NCI-H187 (cell line): ENCODE measurements at regions not wholly inside any gene's neighbourhood (a gene's known extent, or its start where the extent isn't known, plus 50 kb on each side); places are given as distances from the start of the nearest gene placed in this dataset.
"Not testable (repeated sequence)": the region's sequence is repeated elsewhere in the genome, so short reads cannot be mapped to it uniquely, and the experiment has no call there.

Source experiments
- DNase-seq, 2 experiments: peaks; one replicate each; lab custom pipeline; 2025; lab: John Stamatoyannopoulos, UW

GRCh38 chr1:101483982-101484688 lies 247.3 kb downstream of the S1PR1 start:
- DNase-seq: no peak

- DNase-seq: no peak
Measured at GRCh38 chr1:101484689-101485338, 248.0 kb downstream of the S1PR1 start.

- DNase-seq: no peak
Measured at GRCh38 chr1:101485712-101486111, 248.9 kb downstream of the S1PR1 start.

DNA sequence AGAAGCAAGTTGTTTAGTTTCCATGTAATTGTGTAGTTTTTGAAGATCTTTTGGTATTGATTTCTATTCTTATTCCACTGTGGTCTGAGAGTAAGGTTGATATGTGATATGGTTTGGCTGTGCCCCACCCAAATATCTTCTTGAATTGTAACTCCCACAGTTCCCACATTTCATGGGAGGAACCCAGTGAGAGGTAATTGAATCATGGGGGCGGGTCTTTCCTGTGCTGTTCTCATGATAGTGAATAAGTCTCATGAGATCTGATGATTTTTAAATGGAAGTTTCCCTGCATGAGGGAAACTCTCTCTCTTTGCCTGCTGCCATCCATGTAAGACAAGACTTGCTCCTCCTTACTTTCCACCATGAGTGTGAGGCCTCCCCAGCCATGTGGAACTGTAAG lies 255.3 kb downstream of the S1PR1 start:
- not testable (repeated sequence) for DNase-seq

- DNase-seq: not testable (repeated sequence)
Measured at GRCh38 chr1:101493920-101494319, 257.1 kb downstream of the S1PR1 start.

- DNase-seq: no peak
Measured at GRCh38 chr1:101496109-101496508, 259.3 kb downstream of the S1PR1 start.

GRCh38 chr1:101497881-101498559 lies 261.2 kb downstream of the S1PR1 start:
- no peak for DNase-seq

DNA sequence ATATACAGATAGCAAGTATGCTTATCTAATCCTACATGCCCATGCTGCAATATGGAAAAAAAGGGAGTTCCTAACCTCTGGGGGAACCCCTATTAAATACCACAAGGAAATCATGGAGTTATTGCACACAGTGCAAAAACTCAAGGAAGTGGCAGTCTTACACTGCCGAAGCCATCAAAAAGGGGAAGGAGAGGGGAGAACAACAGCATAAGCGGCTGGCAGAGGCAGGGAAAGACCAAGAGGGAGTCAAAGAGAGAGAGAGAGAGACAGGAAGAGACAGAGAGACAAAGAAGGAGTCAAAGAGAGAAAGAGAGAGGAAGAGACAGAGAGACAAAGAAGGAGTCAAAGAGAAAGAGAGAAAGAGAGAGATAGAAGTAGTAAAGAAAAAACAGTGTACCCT lies 267.3 kb downstream of the S1PR1 start:
- DNase-seq: not testable (repeated sequence)

- DNase-seq: not testable (repeated sequence)
Measured at GRCh38 chr1:101505240-101505639, 268.4 kb downstream of the S1PR1 start.

DNA sequence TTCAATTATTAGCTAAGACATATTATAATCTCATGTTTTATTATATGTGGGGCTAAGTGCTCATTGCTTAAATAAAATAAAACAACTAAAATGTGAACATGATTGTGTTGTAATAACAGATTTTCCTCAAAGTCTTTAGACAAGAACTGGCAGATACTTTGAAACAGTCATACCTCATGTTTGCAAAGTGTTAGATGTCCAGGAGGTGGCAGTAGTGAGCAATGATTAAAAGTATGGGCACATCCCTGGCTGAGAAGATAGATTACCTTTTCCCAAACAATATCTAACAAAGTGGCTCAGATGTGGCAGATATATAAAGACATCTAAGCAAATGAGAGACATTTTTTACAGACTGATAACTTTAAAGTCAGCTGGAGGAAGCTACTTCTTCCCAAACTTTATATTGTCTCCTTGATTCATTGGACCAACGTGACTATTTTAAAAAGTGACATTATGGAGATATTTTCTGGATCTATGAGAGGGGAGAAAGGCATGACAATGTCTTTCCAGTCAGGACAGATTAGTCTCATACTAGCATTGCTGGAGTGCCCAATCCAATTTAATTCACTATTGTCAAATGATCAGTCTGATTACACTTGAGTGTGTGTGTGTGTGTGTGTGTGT lies 269.8 kb downstream of the S1PR1 start:
- peak in 1 of 2 experiments; percentile 17 for DNase-seq

- no peak for DNase-seq
Measured at GRCh38 chr1:101507547-101507971, 270.7 kb downstream of the S1PR1 start.

DNA sequence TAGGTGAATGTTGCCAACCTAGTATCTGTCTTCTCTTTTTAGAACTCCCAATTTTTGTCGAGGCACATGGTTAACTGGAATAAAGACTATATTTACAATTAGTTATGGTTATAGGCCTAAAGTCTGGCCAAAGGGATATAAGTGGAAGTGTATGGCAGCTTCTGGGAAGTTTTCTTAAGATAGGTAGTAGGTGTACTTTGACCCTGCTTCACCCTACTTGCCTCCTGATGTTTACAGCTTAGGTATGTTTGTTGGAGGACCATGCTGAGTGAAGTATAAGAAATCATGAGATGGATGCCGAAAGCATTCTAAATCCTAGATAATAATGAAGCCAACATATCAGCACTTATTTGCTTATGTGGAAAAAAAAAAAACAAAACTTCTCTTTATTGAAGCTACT lies 272.1 kb downstream of the S1PR1 start:
- no peak for DNase-seq

- DNase-seq: no peak
Measured at GRCh38 chr1:101509370-101509769, 272.6 kb downstream of the S1PR1 start.

DNA sequence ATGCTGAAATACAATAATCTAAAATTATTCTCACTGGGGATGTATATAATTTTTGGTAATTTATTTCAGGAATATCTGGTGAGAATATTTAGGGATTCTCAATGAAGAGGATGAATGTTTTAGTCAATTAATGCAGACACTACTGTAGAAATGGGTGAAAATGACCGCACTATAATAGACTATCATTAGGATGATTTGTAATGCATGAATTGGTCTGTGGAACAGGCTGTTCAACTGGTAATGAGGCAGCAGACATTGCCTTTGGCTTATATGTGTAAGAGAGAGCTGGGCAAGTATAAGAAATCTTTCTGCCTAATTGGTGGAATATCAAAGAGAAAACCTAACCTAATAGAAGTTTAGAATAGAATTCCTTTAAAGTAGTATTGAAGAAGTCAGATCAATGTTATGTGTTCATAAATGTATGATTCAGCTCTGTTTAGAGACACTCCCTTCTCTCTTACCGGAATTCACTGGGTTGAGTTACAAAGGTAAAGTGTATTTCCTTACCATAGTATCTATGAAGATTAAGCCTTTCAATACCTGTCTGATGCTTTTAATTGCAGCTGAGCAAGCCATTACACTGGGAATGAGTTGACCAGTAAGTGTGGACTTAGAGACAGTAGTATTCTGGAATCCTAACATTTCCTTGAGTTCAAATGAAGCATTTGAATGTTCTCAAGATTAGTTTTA lies 274.5 kb downstream of the S1PR1 start:
- no peak for DNase-seq

DNA sequence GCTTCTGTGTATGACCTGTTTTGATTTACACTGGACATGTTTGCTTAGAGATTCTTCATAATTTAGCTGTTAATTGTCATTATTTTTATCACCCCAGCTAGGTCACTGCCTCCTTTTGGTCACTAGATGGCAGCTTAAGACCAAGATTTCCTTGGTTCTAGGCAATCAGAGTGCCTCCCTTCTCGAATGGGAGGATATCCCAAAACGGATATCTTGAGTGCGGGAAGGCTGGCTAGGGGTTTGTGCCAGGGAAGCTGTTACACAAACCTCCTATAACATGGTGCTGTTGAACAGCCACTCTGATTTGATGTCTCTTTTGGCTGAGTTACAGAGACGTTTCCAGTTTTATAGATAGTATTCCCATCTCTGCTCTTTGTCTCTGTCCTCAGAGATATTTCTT lies 283.5 kb downstream of the S1PR1 start:
- DNase-seq: peak; percentile 15 to 16

GRCh38 chr1:101522486-101522885 lies 285.7 kb downstream of the S1PR1 start:
- DNase-seq: peak in 1 of 2 experiments; percentile 3

- DNase-seq: peak; percentile 39 to 53
Measured at GRCh38 chr1:101526813-101527212, 290.0 kb downstream of the S1PR1 start.

GRCh38 chr1:101532377-101532776 lies 295.6 kb downstream of the S1PR1 start:
- DNase-seq: no peak

DNA sequence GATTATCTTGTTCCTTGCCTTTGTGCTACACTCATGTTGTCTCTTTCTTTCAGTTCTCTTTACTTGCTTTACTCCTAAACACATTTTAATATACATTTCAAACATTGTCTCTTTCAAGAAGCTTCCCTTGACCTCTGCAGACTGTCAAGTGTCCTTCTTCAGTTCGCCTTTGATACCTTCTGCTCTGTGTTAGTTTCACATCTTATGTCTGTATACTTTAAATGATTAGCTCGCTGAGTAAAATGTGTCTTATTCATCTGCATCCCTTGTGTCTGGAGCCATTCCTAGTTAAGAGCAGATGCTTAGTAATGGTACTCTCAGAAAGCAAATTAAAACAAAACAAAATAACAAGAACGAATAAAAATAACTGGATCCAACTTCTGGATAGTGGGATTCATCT lies 303.3 kb downstream of the S1PR1 start:
- DNase-seq: no peak

- no peak for DNase-seq
Measured at GRCh38 chr1:101546885-101547284, 310.1 kb downstream of the S1PR1 start.

DNA sequence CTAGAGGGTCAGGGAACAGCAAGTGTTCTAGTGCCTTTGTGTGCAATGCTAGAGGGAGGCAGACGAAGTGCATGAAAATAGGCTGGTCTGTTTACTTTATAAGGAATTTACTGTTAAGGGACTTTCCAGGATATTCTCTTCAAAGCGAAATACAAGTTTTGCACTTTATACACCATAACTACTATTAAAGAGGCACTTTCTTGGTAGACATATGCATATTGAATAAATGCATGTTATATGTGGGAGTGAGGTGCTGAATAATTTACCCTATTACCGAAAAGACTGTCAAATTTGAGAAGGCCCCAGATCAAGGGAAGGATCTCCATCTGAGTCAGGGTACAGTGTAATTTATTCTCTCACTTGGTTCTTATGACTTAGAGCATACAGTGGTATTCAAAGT lies 310.5 kb downstream of the S1PR1 start:
- no peak for DNase-seq

DNA sequence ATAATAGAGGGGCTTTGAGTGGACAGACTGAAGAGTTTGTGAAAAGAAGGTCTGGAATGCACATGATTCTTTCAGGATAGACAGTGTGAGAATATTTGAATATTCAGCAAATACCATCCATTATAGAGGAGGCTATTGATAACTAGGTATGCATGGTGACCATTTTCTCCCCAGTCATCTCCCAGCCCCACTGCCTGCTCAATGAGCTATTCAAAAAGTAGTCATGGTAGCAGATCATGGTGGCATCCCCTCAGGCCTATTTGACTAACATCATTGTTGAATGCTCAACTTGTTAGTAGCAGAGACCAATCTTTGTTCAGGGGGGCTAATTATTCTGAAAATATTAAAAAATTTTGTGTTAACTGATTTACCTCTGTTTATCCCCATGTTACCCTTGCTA lies 311.6 kb downstream of the S1PR1 start:
- DNase-seq: no peak
